Keratinocyte (primary cell): ENCODE measurements at regions not wholly inside any gene's neighbourhood (a gene's known extent, or its start where the extent isn't known, plus 50 kb on each side); places are given as distances from the start of the nearest gene placed in this dataset.

Experiments used
- DNase-seq: peaks from one replicate; pipeline ENCODE4 v3.0.0-alpha.2; 2011; ENCODE audit warnings: low read depth, missing footprints, low spot score
- FAIRE-seq: peaks from 2 replicates; lab custom pipeline; 2011; peaks lifted over from hg19 to GRCh38; lab: Jason Lieb, UNC
- H2AFZ ChIP-seq: 2 replicates; pipeline ENCODE4 v1.6.0; 2012; ENCODE audit warnings: low read length, control low read depth, inconsistent platforms; ENCODE audit not compliant: control insufficient read depth
- H3K27ac ChIP-seq: 2 replicates; pipeline ENCODE4 v1.5.1; 2011; ENCODE audit warnings: low read length; ENCODE audit not compliant: control insufficient read depth, insufficient read depth
- H3K27me3 ChIP-seq: 3 replicates; pipeline ENCODE4 v1.6.0; 2011; ENCODE audit warnings: low read length; ENCODE audit not compliant: control insufficient read depth, insufficient read depth; ENCODE audit errors: extremely low read depth
- H3K36me3 ChIP-seq, 2 experiments: 2 replicates in 1 of 2; 3 replicates in 1 of 2; pipeline ENCODE4 v1.5.1; 2011; ENCODE audit warnings: low read length in 2 of 2, mild to moderate bottlenecking in 1 of 2; ENCODE audit not compliant: control insufficient read depth in 2 of 2, insufficient read depth in 2 of 2; ENCODE audit errors: extremely low read depth in 1 of 2
- H3K4me1 ChIP-seq: 3 replicates; pipeline ENCODE4 v1.5.1; 2011; ENCODE audit warnings: low read length; ENCODE audit not compliant: control insufficient read depth, insufficient read depth; ENCODE audit errors: extremely low read depth
- H3K4me2 ChIP-seq: 3 replicates; pipeline ENCODE4 v1.6.0; 2011; ENCODE audit warnings: low read depth, low read length; ENCODE audit not compliant: control insufficient read depth, insufficient read depth; ENCODE audit errors: extremely low read depth
- H3K4me3 ChIP-seq, 3 experiments: fragments of 200-600 bp in 1 of 3; sonication (generic) in 1 of 3; 2 replicates in 2 of 3; 3 replicates in 1 of 3; pipeline ENCODE4 v1.5.1; 2011 to 2016; ENCODE audit warnings: low read length in 3 of 3, mild to moderate bottlenecking in 3 of 3, control low read depth in 2 of 3, inconsistent platforms in 1 of 3, low read depth in 1 of 3, mixed read lengths in 1 of 3, mixed run types in 1 of 3, moderate library complexity in 1 of 3; ENCODE audit not compliant: control insufficient read depth in 2 of 3, insufficient read depth in 2 of 3; ENCODE audit errors: extremely low read depth in 1 of 3
- H3K79me2 ChIP-seq: 2 replicates; pipeline ENCODE4 v1.6.0; 2012; ENCODE audit warnings: low read length; ENCODE audit not compliant: control insufficient read depth, insufficient read depth
- H3K9ac ChIP-seq: 3 replicates; pipeline ENCODE4 v1.6.0; 2011; ENCODE audit warnings: low read length; ENCODE audit not compliant: control insufficient read depth, insufficient read depth; ENCODE audit errors: extremely low read depth
- H3K9me1 ChIP-seq: 3 replicates; pipeline ENCODE4 v1.6.0; 2011; ENCODE audit warnings: low read length; ENCODE audit not compliant: control insufficient read depth, insufficient read depth; ENCODE audit errors: extremely low read depth
- H3K9me3 ChIP-seq: 2 replicates; pipeline ENCODE4 v1.5.1; 2012; ENCODE audit warnings: low read depth, low read length; ENCODE audit not compliant: control insufficient read depth
- H4K20me1 ChIP-seq: 3 replicates; pipeline ENCODE4 v1.6.0; 2011; ENCODE audit warnings: low read length; ENCODE audit not compliant: control insufficient read depth, insufficient read depth; ENCODE audit errors: extremely low read depth
- EZH2 ChIP-seq: IDR thresholded peaks from one replicate; pipeline ENCODE4 v1.6.1; 2012; ENCODE audit warnings: inconsistent platforms, mild to moderate bottlenecking, low read length, moderate library complexity
- dilution Hi-C: fragments of 300-500 bp; cut with MboI; formaldehyde crosslinking; loops from one replicate; pipeline ENCODE4 v1.7.0; 2020; ENCODE audit warnings: low sequenced_read_pairs; ENCODE audit not compliant: extremely low pct_ligation_motif_present
- TF ChIP-seq, protein P1 (sequence below), 3 experiments: IDR thresholded peaks in 1 of 3; conservative IDR thresholded peaks in 1 of 3; optimal IDR thresholded peaks in 1 of 3; 2 replicates in 2 of 3; 3 replicates in 1 of 3; pipeline versions ENCODE3 to v1.5.1; 2011; ENCODE audit warnings: low read length in 3 of 3, mild to moderate bottlenecking in 3 of 3, moderate library complexity in 2 of 3, control low read depth in 1 of 3, inconsistent platforms in 1 of 3; ENCODE audit not compliant: insufficient read depth in 2 of 3; ENCODE audit errors: extremely low read depth in 1 of 3

DNA sequence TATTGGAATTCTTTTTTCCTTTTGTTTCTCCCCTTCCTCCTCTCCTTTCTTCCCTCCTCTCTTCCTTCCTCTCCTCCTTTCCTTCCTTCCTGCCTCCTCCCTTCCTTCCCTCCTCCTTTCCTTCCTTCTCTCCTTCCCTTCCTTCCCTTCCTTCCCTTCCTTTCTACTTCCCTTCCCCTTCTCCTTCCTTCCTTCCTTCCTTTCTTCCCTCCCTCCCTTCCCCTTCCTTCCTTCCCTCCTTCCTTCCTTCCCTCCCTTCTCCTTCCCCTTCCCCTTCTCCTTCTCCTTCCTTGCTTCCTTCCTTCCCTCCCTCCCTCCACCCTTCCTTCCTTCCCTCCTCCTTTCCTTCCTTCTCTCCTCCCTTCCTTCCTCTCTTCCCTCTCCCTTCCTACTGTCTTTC lies 431.0 kb upstream of the MEIS1 start:
- dilution Hi-C loops = no loop called here
- Histone ChIP-seq H3K36me3 (no peaks in the 10 kb centered on the region), H3K27ac (no peak overlapping the region), H3K9me3 (no peaks in the 10 kb centered on the region), H2AFZ (no peak overlapping the region), H3K79me2 (no peaks in the 10 kb centered on the region), H4K20me1 (no peaks in the 10 kb centered on the region), H3K9ac (no peak overlapping the region), H3K9me1 (no peaks in the 10 kb centered on the region), H3K27me3 (no peaks in the 10 kb centered on the region), H3K4me3 (no peak overlapping the region), H3K4me2 (no peak overlapping the region), H3K4me1 (no peaks in the 10 kb centered on the region)
- FAIRE-seq (no peak), DNase-seq (no peak)
- TF ChIP-seq, protein P1, sequence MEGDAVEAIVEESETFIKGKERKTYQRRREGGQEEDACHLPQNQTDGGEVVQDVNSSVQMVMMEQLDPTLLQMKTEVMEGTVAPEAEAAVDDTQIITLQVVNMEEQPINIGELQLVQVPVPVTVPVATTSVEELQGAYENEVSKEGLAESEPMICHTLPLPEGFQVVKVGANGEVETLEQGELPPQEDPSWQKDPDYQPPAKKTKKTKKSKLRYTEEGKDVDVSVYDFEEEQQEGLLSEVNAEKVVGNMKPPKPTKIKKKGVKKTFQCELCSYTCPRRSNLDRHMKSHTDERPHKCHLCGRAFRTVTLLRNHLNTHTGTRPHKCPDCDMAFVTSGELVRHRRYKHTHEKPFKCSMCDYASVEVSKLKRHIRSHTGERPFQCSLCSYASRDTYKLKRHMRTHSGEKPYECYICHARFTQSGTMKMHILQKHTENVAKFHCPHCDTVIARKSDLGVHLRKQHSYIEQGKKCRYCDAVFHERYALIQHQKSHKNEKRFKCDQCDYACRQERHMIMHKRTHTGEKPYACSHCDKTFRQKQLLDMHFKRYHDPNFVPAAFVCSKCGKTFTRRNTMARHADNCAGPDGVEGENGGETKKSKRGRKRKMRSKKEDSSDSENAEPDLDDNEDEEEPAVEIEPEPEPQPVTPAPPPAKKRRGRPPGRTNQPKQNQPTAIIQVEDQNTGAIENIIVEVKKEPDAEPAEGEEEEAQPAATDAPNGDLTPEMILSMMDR (optimal IDR thresholded peaks at IDR 0.05 in 1 of 3, IDR thresholded peaks at IDR 0.05 in 1 of 3, conservative IDR thresholded peaks at IDR 0.05 in 1 of 3; ENCODE audit: extremely low read depth in 1 of 3, insufficient read depth in 2 of 3, low read length in 3 of 3) = no peak
- TF ChIP-seq EZH2 = no peak

DNA sequence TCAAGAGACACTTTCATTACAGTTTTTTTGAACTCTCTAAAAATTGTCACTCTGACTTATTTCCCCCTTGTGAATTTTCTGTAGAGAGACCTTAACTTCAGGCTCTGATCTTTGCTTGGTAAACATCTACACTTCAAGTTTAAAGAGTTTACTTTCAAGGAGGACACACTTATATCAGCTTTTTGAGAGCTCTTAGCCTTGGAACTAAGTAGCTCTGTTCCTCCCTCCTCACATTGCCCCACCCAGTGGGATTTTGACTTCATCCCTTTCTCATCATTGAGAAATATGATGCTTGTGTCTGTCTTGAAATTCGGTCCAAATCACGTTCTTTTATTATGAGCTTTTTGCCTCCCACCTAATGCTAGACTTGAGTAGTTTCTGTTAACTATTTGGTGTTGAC lies 433.4 kb upstream of the MEIS1 start:
- DNase-seq (no peak), FAIRE-seq (no peak)
- TF ChIP-seq, protein P1 (optimal IDR thresholded peaks at IDR 0.05 in 1 of 3, IDR thresholded peaks at IDR 0.05 in 1 of 3, conservative IDR thresholded peaks at IDR 0.05 in 1 of 3; ENCODE audit: extremely low read depth in 1 of 3, insufficient read depth in 2 of 3, low read length in 3 of 3) = no peak
- TF ChIP-seq EZH2 = no peak
- H3K9me3 ChIP-seq = no peaks in the 10 kb centered on the region
- H3K4me1 ChIP-seq = no peaks in the 10 kb centered on the region
- no peaks in the 10 kb centered on the region for H4K20me1 ChIP-seq
- no peak overlapping the region for H3K4me2 ChIP-seq
- no peak overlapping the region for H2AFZ ChIP-seq
- H3K36me3 ChIP-seq = no peaks in the 10 kb centered on the region
- H3K27ac ChIP-seq = no peak overlapping the region
- H3K9ac ChIP-seq = no peak overlapping the region
- H3K27me3 ChIP-seq = no peaks in the 10 kb centered on the region
- H3K4me3 ChIP-seq = no peak overlapping the region
- H3K9me1 ChIP-seq = no peaks in the 10 kb centered on the region
- no peaks in the 10 kb centered on the region for H3K79me2 ChIP-seq
- dilution Hi-C loops = no loop called here
